IMR-90 (cell line): ENCODE measurements at regions not wholly inside any gene's neighbourhood (a gene's known extent, or its start where the extent isn't known, plus 50 kb on each side); places are given as distances from the start of the nearest gene placed in this dataset.

Experiments
- ATAC-seq: fragments of 200-7000 bp; cut with Tn5 transposase; 2 replicates; pipeline ENCODE4 v1.9.1; 2020; ENCODE audit warnings: low read depth, mild to moderate bottlenecking, moderate library complexity
- BruUV-seq: library from RNA; stranded (reverse); fragments of 400-500 nt; replicated peaks from 2 replicates; lab custom pipeline; 2021; lab: Mats Ljungman, UMichigan
- CTCF ChIA-PET: fragments of 300-600 bp; formaldehyde crosslinking; extraction: SDS; loops from one replicate; lab custom pipeline; 2021; ENCODE audit warnings: antibody characterized with exemption; lab: Yijun Ruan, JAX
- POLR2A ChIA-PET: fragments of 300-600 bp; sonication (Branson Sonifier 250); formaldehyde crosslinking; loops from one replicate; lab custom pipeline; 2022; ENCODE audit warnings: antibody characterized with exemption; ENCODE audit not compliant: unreplicated experiment; lab: Charles Lee
- DNase-seq: peaks from one replicate; pipeline ENCODE4 v3.0.0; 2013
- H2AFZ ChIP-seq: replicated peaks from 2 replicates; pipeline ENCODE3; 2013; ENCODE audit warnings: low read length, mild to moderate bottlenecking; ENCODE audit not compliant: poor library complexity
- H2AK5ac ChIP-seq: 2 replicates; pipeline ENCODE4 v1.6.1; 2013; ENCODE audit warnings: low read depth, low read length, inconsistent platforms
- H2AK9ac ChIP-seq: replicated peaks from 2 replicates; pipeline ENCODE3; 2013; ENCODE audit warnings: mild to moderate bottlenecking, low read depth, low read length, moderate library complexity; ENCODE audit not compliant: poor library complexity
- H2BK120ac ChIP-seq: 2 replicates; pipeline ENCODE4 v1.6.1; 2013; ENCODE audit warnings: low read depth, low read length, inconsistent platforms
- H2BK15ac ChIP-seq: 3 replicates; pipeline ENCODE4 v1.6.1; 2013; ENCODE audit warnings: low read depth, low read length, inconsistent platforms
- H2BK20ac ChIP-seq: 2 replicates; pipeline ENCODE4 v1.6.1; 2013; ENCODE audit warnings: low read depth, mild to moderate bottlenecking, inconsistent platforms, low read length, moderate library complexity
- H2BK5ac ChIP-seq: 2 replicates; pipeline ENCODE4 v1.6.1; 2013; ENCODE audit warnings: mild to moderate bottlenecking, low read depth, low read length, inconsistent platforms; ENCODE audit not compliant: poor library complexity, severe bottlenecking
- H3K14ac ChIP-seq: replicated peaks from 2 replicates; pipeline ENCODE4 v1.6.1; 2013; ENCODE audit warnings: low read depth, low read length, inconsistent platforms
- H3K18ac ChIP-seq: 2 replicates; pipeline ENCODE4 v1.6.1; 2013; ENCODE audit warnings: low read depth, low read length, control low read depth
- H3K23ac ChIP-seq: 2 replicates; pipeline ENCODE4 v1.6.1; 2013; ENCODE audit warnings: low read depth, low read length, inconsistent platforms
- H3K27ac ChIP-seq: 2 replicates; pipeline ENCODE4 v1.5.1; 2013; ENCODE audit warnings: mild to moderate bottlenecking, control low read depth, low read length; ENCODE audit not compliant: insufficient read depth
- H3K27me3 ChIP-seq: 2 replicates; pipeline ENCODE4 v1.6.1; 2013; ENCODE audit warnings: low read length; ENCODE audit not compliant: control insufficient read depth, insufficient read depth
- H3K36me3 ChIP-seq: 2 replicates; pipeline ENCODE4 v1.6.1; 2013; ENCODE audit warnings: low read length, mixed read lengths; ENCODE audit not compliant: control insufficient read depth, insufficient read depth
- H3K4ac ChIP-seq: 2 replicates; pipeline ENCODE4 v1.6.1; 2013; ENCODE audit warnings: low read depth, low read length, inconsistent platforms
- H3K4me1 ChIP-seq: 2 replicates; pipeline ENCODE4 v1.6.1; 2013; ENCODE audit warnings: low read length, mixed read lengths; ENCODE audit not compliant: control insufficient read depth, insufficient read depth
- H3K4me2 ChIP-seq: 2 replicates; pipeline ENCODE4 v1.6.1; 2013; ENCODE audit warnings: low read depth, mild to moderate bottlenecking, control low read depth, low read length, moderate library complexity
- H3K4me3 ChIP-seq: 2 replicates; pipeline ENCODE4 v1.5.1; 2013; ENCODE audit warnings: low read depth, mild to moderate bottlenecking, control low read depth, low read length, moderate library complexity; ENCODE audit not compliant: insufficient read depth
- H3K56ac ChIP-seq: 2 replicates; pipeline ENCODE4 v1.6.1; 2013; ENCODE audit warnings: low read length, inconsistent platforms; ENCODE audit not compliant: insufficient read depth; ENCODE audit errors: extremely low read depth
- H3K79me1 ChIP-seq, 2 experiments: 2 replicates each; pipeline ENCODE4 v1.6.1; 2013; ENCODE audit warnings: low read length in 2 of 2, inconsistent platforms in 1 of 2, low read depth in 1 of 2
- H3K9ac ChIP-seq: 2 replicates; pipeline ENCODE4 v1.6.1; 2013; ENCODE audit warnings: low read depth, low read length, control low read depth
- H3K9me1 ChIP-seq: 2 replicates; pipeline ENCODE4 v1.6.1; 2013; ENCODE audit warnings: low read length, inconsistent platforms; ENCODE audit not compliant: insufficient read depth
- H3K9me3 ChIP-seq: 2 replicates; pipeline ENCODE4 v1.6.1; 2013; ENCODE audit warnings: low read length; ENCODE audit not compliant: control insufficient read depth, insufficient read depth
- H4K20me1 ChIP-seq: 2 replicates; pipeline ENCODE4 v1.6.1; 2013; ENCODE audit warnings: low read length, inconsistent platforms; ENCODE audit not compliant: insufficient read depth
- H4K5ac ChIP-seq: 2 replicates; pipeline ENCODE4 v1.6.1; 2013; ENCODE audit warnings: mild to moderate bottlenecking, low read depth, low read length, control low read depth
- H4K8ac ChIP-seq, 2 experiments: 2 replicates each; pipeline ENCODE4 v1.6.1; 2013; ENCODE audit warnings: low read depth in 2 of 2, low read length in 2 of 2, control low read depth in 1 of 2, inconsistent platforms in 1 of 2
- H4K91ac ChIP-seq: 2 replicates; pipeline ENCODE4 v1.6.1; 2013; ENCODE audit warnings: low read depth, low read length, inconsistent platforms; ENCODE audit not compliant: insufficient read depth
- BHLHE40 ChIP-seq: fragments of 150-350 bp; IDR thresholded peaks from 2 replicates; pipeline ENCODE4 v1.6.1; 2016; ENCODE audit warnings: mild to moderate bottlenecking, low read depth, low read length
- CEBPB ChIP-seq: IDR thresholded peaks from 2 replicates; pipeline ENCODE4 v1.6.1; 2012; ENCODE audit warnings: low read depth, low read length, improper control_type of control experiment
- MAFK ChIP-seq: IDR thresholded peaks from 2 replicates; pipeline ENCODE4 v1.6.1; 2012; ENCODE audit warnings: low read depth, low read length, improper control_type of control experiment
- MAZ ChIP-seq: IDR thresholded peaks from 2 replicates; pipeline ENCODE4 v1.6.1; 2012; ENCODE audit warnings: low read depth, mild to moderate bottlenecking, low read length, improper control_type of control experiment, moderate library complexity, borderline replicate concordance
- NFE2L2 ChIP-seq: fragments of 150-350 bp; IDR thresholded peaks from 2 replicates; pipeline ENCODE4 v1.6.1; 2016; ENCODE audit warnings: low read depth, mild to moderate bottlenecking, low read length
- SMC3 ChIP-seq: fragments of 150-350 bp; IDR thresholded peaks from 2 replicates; pipeline ENCODE4 v1.6.1; 2016; ENCODE audit warnings: low read depth, mild to moderate bottlenecking, antibody characterized with exemption, low read length, moderate library complexity
- WGBS, 2 experiments: methylation state at CpG; one replicate each; pipeline versions ENCODE4 v1.1.5 to v1.1.7; 2013; ENCODE audit warnings: missing lambda C conversion rate in 2 of 2; ENCODE audit not compliant: insufficient read length in 1 of 2; ENCODE audit errors: extremely low coverage in 2 of 2; 5-methylcytosine and 5-hydroxymethylcytosine counted together
- dilution Hi-C: fragments of 300-500 bp; cut with HindIII; formaldehyde crosslinking; loops from one replicate; pipeline ENCODE4 v1.14.3; 2018; ENCODE audit warnings: low sequenced_read_pairs; ENCODE audit not compliant: unreplicated experiment
- in situ Hi-C: fragments of 300-500 bp; cut with MboI; formaldehyde crosslinking; loops from 3 replicates; pipeline ENCODE4 v1.14.3; 2019; ENCODE audit warnings: low sequenced_read_pairs, inconsistent platforms, mixed read lengths
- intact Hi-C: fragments of 100-400 bp; cut with micrococcal nuclease; formaldehyde crosslinking; loops from 2 replicates; pipeline ENCODE4 v1.10.0; 2022

DNA sequence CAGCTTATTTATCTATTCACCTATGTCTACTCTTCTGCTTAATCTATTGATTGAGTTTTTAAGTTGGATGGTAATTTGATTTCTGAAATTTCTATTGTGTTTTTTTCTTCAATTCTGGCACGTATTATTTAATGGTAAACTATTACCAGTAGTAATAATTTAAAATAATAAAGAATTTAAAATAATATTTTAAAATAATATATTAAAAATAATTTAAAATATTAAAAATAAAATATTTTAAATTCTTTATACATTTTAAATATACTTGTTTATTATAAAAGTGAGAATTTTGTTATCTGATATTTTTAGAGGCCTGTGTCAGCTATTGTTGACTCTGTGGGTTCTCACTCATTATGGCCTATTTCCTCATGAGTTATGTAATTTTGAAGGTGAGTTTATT is 100.7 kb upstream of the SPATA16 start:
- no peak overlapping the region for H3K56ac ChIP-seq
- no peak overlapping the region for H2AK5ac ChIP-seq
- no peak for ATAC-seq
- H3K14ac ChIP-seq: no peak overlapping the region
- no TSS peak for BruUV-seq
- H3K9me3 ChIP-seq: no peaks in the 10 kb centered on the region
- no peak for TF ChIP-seq BHLHE40
- TF ChIP-seq MAZ: no peak
- no peak for TF ChIP-seq NFE2L2
- no peak for TF ChIP-seq CEBPB
- TF ChIP-seq SMC3: no peak
- TF ChIP-seq MAFK: no peak
- intact Hi-C loops: no loop called here
- H3K79me1 ChIP-seq: no peaks in the 10 kb centered on the region
- H3K27ac ChIP-seq: no peak overlapping the region
- H3K4me3 ChIP-seq: no peak overlapping the region
- no peak overlapping the region for H3K23ac ChIP-seq
- H2BK120ac ChIP-seq: no peak overlapping the region
- in situ Hi-C loops: no loop called here
- H2BK20ac ChIP-seq: no peak overlapping the region
- H3K4me2 ChIP-seq: no peak overlapping the region
- no peak overlapping the region for H2AFZ ChIP-seq
- H2AK9ac ChIP-seq: no peak overlapping the region
- H4K5ac ChIP-seq: no peak overlapping the region
- no peak overlapping the region for H3K18ac ChIP-seq
- DNase-seq: no peak
- H4K91ac ChIP-seq: no peak overlapping the region
- no peaks in the 10 kb centered on the region for H3K4me1 ChIP-seq
- ChIA-PET POLR2A (no interaction called here), CTCF (no interaction called here)
- H2BK15ac ChIP-seq: no peak overlapping the region
- dilution Hi-C loops: no loop called here
- H3K9me1 ChIP-seq: no peaks in the 10 kb centered on the region
- H4K8ac ChIP-seq: no peak overlapping the region
- WGBS, 2 experiments: no CpG with 5 or more reads among the region's 1 CpG
- no peaks in the 10 kb centered on the region for H4K20me1 ChIP-seq
- no peak overlapping the region for H3K4ac ChIP-seq
- H2BK5ac ChIP-seq: no peak overlapping the region
- no peaks in the 10 kb centered on the region for H3K27me3 ChIP-seq
- H3K36me3 ChIP-seq: no peaks in the 10 kb centered on the region
- H3K9ac ChIP-seq: no peak overlapping the region
